Calu3 (cell line): ENCODE measurements at regions not wholly inside any gene's neighbourhood (a gene's known extent, or its start where the extent isn't known, plus 50 kb on each side); places are given as distances from the start of the nearest gene placed in this dataset.

Experiments
- BruUV-seq: library from RNA; stranded (reverse); fragments of 400-500 nt; replicated peaks from 2 replicates; lab custom pipeline; 2021; lab: Mats Ljungman, UMichigan
- CTCF ChIA-PET: fragments of 300-600 bp; sonication (Branson Sonifier 250); formaldehyde crosslinking; loops from one replicate; lab custom pipeline; 2022; ENCODE audit warnings: antibody characterized with exemption; lab: Charles Lee
- DNase-seq: peaks from one replicate; pipeline ENCODE4 v3.0.0; 2022
- H3K27ac Mint-ChIP-seq: one replicate; pipeline ENCODE4 v1.8.0; 2022; ENCODE audit warnings: mixed read lengths; ENCODE audit not compliant: unreplicated experiment
- H3K27me3 Mint-ChIP-seq: one replicate; pipeline ENCODE4 v1.8.0; 2022; ENCODE audit warnings: mixed read lengths; ENCODE audit not compliant: unreplicated experiment
- H3K36me3 Mint-ChIP-seq: one replicate; pipeline ENCODE4 v1.8.0; 2022; ENCODE audit warnings: mild to moderate bottlenecking, moderate library complexity, mixed read lengths; ENCODE audit not compliant: insufficient read depth, unreplicated experiment
- H3K4me1 Mint-ChIP-seq: one replicate; pipeline ENCODE4 v1.8.0; 2022; ENCODE audit warnings: mild to moderate bottlenecking, low read depth, mixed read lengths; ENCODE audit not compliant: unreplicated experiment
- H3K4me3 Mint-ChIP-seq: one replicate; pipeline ENCODE4 v1.8.0; 2022; ENCODE audit warnings: mild to moderate bottlenecking, low read depth, moderate library complexity, mixed read lengths; ENCODE audit not compliant: unreplicated experiment
- H3K9me3 Mint-ChIP-seq: one replicate; pipeline ENCODE4 v1.8.0; 2022; ENCODE audit warnings: low read depth, mixed read lengths; ENCODE audit not compliant: unreplicated experiment
- CTCF ChIP-seq: fragments of 200-600 bp; IDR thresholded peaks from one replicate; pipeline ENCODE4 v1.8.0; 2022; ENCODE audit warnings: antibody characterized with exemption; ENCODE audit not compliant: unreplicated experiment
- intact Hi-C: fragments of 100-400 bp; cut with micrococcal nuclease; formaldehyde crosslinking; loops from one replicate; pipeline ENCODE4 v1.10.0; 2022; ENCODE audit not compliant: unreplicated experiment

GRCh38 chr7:155208681-155209477, 88.8 kb upstream of the INSIG1 start:
- BruUV-seq = no TSS peak
- peaks cover 53% of the 10 kb centered on the region for H3K4me1 Mint-ChIP-seq
- H3K27ac Mint-ChIP-seq = peak overlapping the region; percentile 65
- H3K9me3 Mint-ChIP-seq = peaks cover 3% of the 10 kb centered on the region
- no peak for TF ChIP-seq CTCF
- no peaks in the 10 kb centered on the region for H3K27me3 Mint-ChIP-seq
- peaks cover 17% of the 10 kb centered on the region for H3K36me3 Mint-ChIP-seq
- CTCF ChIA-PET = no interaction called here
- intact Hi-C loops = no loop called here
- no peak overlapping the region for H3K4me3 Mint-ChIP-seq
- peak; percentile 67 for DNase-seq

- intact Hi-C loops = no loop called here
- peaks cover 25% of the 10 kb centered on the region for H3K36me3 Mint-ChIP-seq
- CTCF ChIA-PET = interaction anchor here (0.7 kb wide), 1 partner anchor 56 kb away, joined by 8 read pairs; no protein-coding TSS in a partner anchor
- H3K27me3 Mint-ChIP-seq = no peaks in the 10 kb centered on the region
- H3K27ac Mint-ChIP-seq = peak overlapping the region; percentile 65
- no TSS peak for BruUV-seq
- peaks cover 61% of the 10 kb centered on the region for H3K4me1 Mint-ChIP-seq
- no peak for TF ChIP-seq CTCF
- no peak for DNase-seq
- H3K4me3 Mint-ChIP-seq = no peak overlapping the region
- peaks cover 3% of the 10 kb centered on the region for H3K9me3 Mint-ChIP-seq
Observed at GRCh38 chr7:155209478-155210319, 88.0 kb upstream of the INSIG1 start.

- intact Hi-C loops = no loop called here
- Mint-ChIP-seq H3K4me1 (peaks cover 60% of the 10 kb centered on the region), H3K27me3 (no peaks in the 10 kb centered on the region), H3K4me3 (no peak overlapping the region), H3K36me3 (peaks cover 25% of the 10 kb centered on the region), H3K27ac (peak overlapping the region; percentile 65), H3K9me3 (peaks cover 3% of the 10 kb centered on the region)
- no TSS peak for BruUV-seq
- CTCF ChIA-PET = interaction anchor here (0.7 kb wide), 1 partner anchor 55 kb away, joined by 8 read pairs; no protein-coding TSS in a partner anchor
- TF ChIP-seq CTCF = peak; percentile 23
- peak; percentile 67 for DNase-seq
Observed at GRCh38 chr7:155210356-155210755, 87.3 kb upstream of the INSIG1 start.

- intact Hi-C loops = no loop called here
- BruUV-seq = no TSS peak
- no peak for TF ChIP-seq CTCF
- DNase-seq = no peak
- Mint-ChIP-seq H3K27ac (peak overlapping the region; percentile 65), H3K4me3 (no peak overlapping the region), H3K9me3 (no peaks in the 10 kb centered on the region), H3K27me3 (no peaks in the 10 kb centered on the region), H3K4me1 (peaks cover 59% of the 10 kb centered on the region), H3K36me3 (peaks cover 26% of the 10 kb centered on the region)
- CTCF ChIA-PET = no interaction called here
Observed at GRCh38 chr7:155211173-155211572, 86.5 kb upstream of the INSIG1 start.
